Kidney capillary endothelial cell (primary cell): ENCODE measurements at regions not wholly inside any gene's neighbourhood (a gene's known extent, or its start where the extent isn't known, plus 50 kb on each side); places are given as distances from the start of the nearest gene placed in this dataset.

Experiments used
- DNase-seq: peaks from one replicate; pipeline ENCODE4 v3.0.0-alpha.2; 2018; ENCODE audit warnings: low spot score

DNA sequence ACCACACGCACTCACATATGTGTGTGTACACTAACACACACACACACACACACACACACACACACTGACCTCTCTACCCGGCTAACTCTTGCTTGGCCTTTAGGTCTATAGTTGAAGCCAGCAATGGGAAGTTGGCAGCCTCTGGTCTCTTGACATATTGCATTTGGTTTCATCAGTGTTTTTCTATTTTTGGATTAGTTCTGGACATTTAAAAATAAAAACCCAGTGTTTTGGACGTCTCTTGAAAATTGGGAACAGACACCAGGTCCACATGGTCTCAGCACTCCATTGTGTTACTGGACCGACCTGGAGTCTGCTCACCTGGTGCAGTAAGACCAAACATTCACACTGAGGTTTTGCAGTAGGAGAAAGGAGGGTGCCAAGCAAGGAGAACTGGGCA lies 50.4 kb upstream of the AFF3 start:
- DNase-seq = no peak

DNA sequence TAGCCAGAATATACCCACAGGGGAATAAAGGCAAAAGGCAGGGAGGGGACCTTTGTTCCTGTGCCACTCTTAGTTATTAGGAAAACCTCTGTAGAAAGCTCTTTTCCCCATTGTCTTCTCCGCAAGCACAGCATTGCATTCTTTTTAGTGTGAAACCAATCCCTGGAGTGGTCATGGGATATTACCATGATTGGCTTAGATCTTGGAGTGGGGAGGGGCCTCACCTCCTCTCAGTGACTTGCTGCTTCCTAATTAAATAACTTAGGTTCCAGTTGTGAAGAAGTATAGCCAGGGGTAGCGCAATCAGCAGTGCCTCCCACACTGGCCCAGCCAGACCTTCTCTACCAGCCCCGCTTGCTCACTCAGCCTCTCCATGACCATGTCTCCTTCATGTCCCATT lies 49.9 kb upstream of the AFF3 start:
- no peak for DNase-seq
